Activated T-helper 17 cell treated with anti-CD3 and anti-CD28 coated beads, Interleukin-2, amount 50 U/mL, for 72 hours (primary cell): ENCODE measurements at regions not wholly inside any gene's neighbourhood (a gene's known extent, or its start where the extent isn't known, plus 50 kb on each side); places are given as distances from the start of the nearest gene placed in this dataset.
A peak's percentile ranks its signal among the peaks of the same experiment; 100 is the strongest.

Experiments used
- ATAC-seq: fragments of 150-1000 bp; cut with Tn5 transposase; replicated peaks from 2 replicates; pipeline ENCODE4 v1.10.0; 2021; ENCODE audit warnings: mild to moderate bottlenecking, moderate library complexity
- H3K27ac Mint-ChIP-seq: one replicate; pipeline ENCODE4 v1.8.0; 2022; ENCODE audit warnings: mixed read lengths
- H3K27me3 Mint-ChIP-seq: one replicate; pipeline ENCODE4 v1.8.0; 2022; ENCODE audit warnings: mixed read lengths
- H3K36me3 Mint-ChIP-seq: one replicate; pipeline ENCODE4 v1.8.0; 2022; ENCODE audit warnings: low read depth, mild to moderate bottlenecking, mixed read lengths
- H3K4me1 Mint-ChIP-seq: one replicate; pipeline ENCODE4 v1.8.0; 2022; ENCODE audit warnings: mixed read lengths
- H3K4me3 Mint-ChIP-seq: one replicate; pipeline ENCODE4 v1.8.0; 2022; ENCODE audit warnings: mild to moderate bottlenecking, mixed read lengths
- H3K9me3 Mint-ChIP-seq: one replicate; pipeline ENCODE4 v1.8.0; 2022; ENCODE audit warnings: mixed read lengths

GRCh38 chr5:88666761-88667495, 216.1 kb downstream of the MEF2C start:
- H3K36me3 Mint-ChIP-seq, result peaks cover 19% of the 10 kb centered on the region
- peaks cover 80% of the 10 kb centered on the region for H3K27me3 Mint-ChIP-seq
- H3K4me1 Mint-ChIP-seq, result peaks cover 18% of the 10 kb centered on the region
- H3K27ac Mint-ChIP-seq, result no peak overlapping the region
- H3K9me3 Mint-ChIP-seq, result peaks cover 7% of the 10 kb centered on the region
- ATAC-seq, result no peak
- peak overlapping the region; percentile 86 for H3K4me3 Mint-ChIP-seq

GRCh38 chr5:88665750-88666215, 217.2 kb downstream of the MEF2C start:
- H3K27ac Mint-ChIP-seq, result no peak overlapping the region
- H3K9me3 Mint-ChIP-seq, result peaks cover 7% of the 10 kb centered on the region
- ATAC-seq, result no peak
- peaks cover 80% of the 10 kb centered on the region for H3K27me3 Mint-ChIP-seq
- peaks cover 23% of the 10 kb centered on the region for H3K4me1 Mint-ChIP-seq
- peaks cover 19% of the 10 kb centered on the region for H3K36me3 Mint-ChIP-seq
- peak overlapping the region; percentile 86 for H3K4me3 Mint-ChIP-seq

- peaks cover 78% of the 10 kb centered on the region for H3K27me3 Mint-ChIP-seq
- peaks cover 19% of the 10 kb centered on the region for H3K36me3 Mint-ChIP-seq
These were observed 218.3 kb downstream of the MEF2C start for GRCh38 chr5:88664645-88665044.

GRCh38 chr5:88663793-88664216, 219.2 kb downstream of the MEF2C start:
- peaks cover 7% of the 10 kb centered on the region for H3K9me3 Mint-ChIP-seq
- no peak overlapping the region for H3K4me3 Mint-ChIP-seq
- H3K27ac Mint-ChIP-seq, result no peak overlapping the region
- H3K36me3 Mint-ChIP-seq, result peaks cover 19% of the 10 kb centered on the region
- H3K27me3 Mint-ChIP-seq, result peaks cover 75% of the 10 kb centered on the region
- H3K4me1 Mint-ChIP-seq, result peaks cover 23% of the 10 kb centered on the region
- ATAC-seq, result no peak

More at GRCh38 chr5:88664645-88665044, 218.3 kb downstream of the MEF2C start:
- H3K4me1 Mint-ChIP-seq, result peaks cover 23% of the 10 kb centered on the region
- H3K4me3 Mint-ChIP-seq, result no peak overlapping the region
- H3K27ac Mint-ChIP-seq, result no peak overlapping the region
- no peak for ATAC-seq
- H3K9me3 Mint-ChIP-seq, result peaks cover 7% of the 10 kb centered on the region

GRCh38 chr5:88662846-88663245, 220.1 kb downstream of the MEF2C start:
- no peak for ATAC-seq
- H3K9me3 Mint-ChIP-seq, result peaks cover 7% of the 10 kb centered on the region
- H3K4me3 Mint-ChIP-seq, result no peak overlapping the region
- H3K36me3 Mint-ChIP-seq, result peaks cover 17% of the 10 kb centered on the region
- peaks cover 22% of the 10 kb centered on the region for H3K4me1 Mint-ChIP-seq
- H3K27ac Mint-ChIP-seq, result no peak overlapping the region
- H3K27me3 Mint-ChIP-seq, result peaks cover 72% of the 10 kb centered on the region

DNA sequence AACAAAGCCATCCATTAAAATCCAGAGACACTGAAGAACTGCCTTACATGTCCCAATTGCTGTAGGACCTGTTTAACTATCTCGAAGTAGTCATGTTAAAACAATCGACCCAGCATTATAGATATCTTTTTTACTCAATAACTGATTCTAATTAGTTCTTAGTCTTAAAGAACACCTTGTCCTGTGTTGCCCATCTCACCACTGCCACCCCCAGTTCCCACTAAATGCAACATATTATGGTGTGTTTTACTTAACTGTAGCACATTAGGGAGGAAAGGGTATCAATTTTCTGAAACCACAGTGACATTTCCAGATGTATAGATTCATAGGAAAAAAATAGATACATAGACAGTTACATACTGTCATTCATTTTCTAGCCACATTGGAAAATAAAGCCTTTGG, 221.2 kb downstream of the MEF2C start:
- H3K4me3 Mint-ChIP-seq, result peak overlapping the region; percentile 61
- peaks cover 11% of the 10 kb centered on the region for H3K4me1 Mint-ChIP-seq
- H3K27ac Mint-ChIP-seq, result no peak overlapping the region
- peaks cover 7% of the 10 kb centered on the region for H3K36me3 Mint-ChIP-seq
- peaks cover 7% of the 10 kb centered on the region for H3K9me3 Mint-ChIP-seq
- peaks cover 63% of the 10 kb centered on the region for H3K27me3 Mint-ChIP-seq
- ATAC-seq, result no peak

- Mint-ChIP-seq H3K4me3 (peak overlapping the region; percentile 61), H3K36me3 (peaks cover under 1% of the 10 kb centered on the region), H3K4me1 (peaks cover 5% of the 10 kb centered on the region), H3K27ac (no peak overlapping the region), H3K9me3 (peaks cover 7% of the 10 kb centered on the region), H3K27me3 (peaks cover 59% of the 10 kb centered on the region)
- ATAC-seq, result peak; percentile 42
These were observed 221.8 kb downstream of the MEF2C start for GRCh38 chr5:88660947-88661805.

DNA sequence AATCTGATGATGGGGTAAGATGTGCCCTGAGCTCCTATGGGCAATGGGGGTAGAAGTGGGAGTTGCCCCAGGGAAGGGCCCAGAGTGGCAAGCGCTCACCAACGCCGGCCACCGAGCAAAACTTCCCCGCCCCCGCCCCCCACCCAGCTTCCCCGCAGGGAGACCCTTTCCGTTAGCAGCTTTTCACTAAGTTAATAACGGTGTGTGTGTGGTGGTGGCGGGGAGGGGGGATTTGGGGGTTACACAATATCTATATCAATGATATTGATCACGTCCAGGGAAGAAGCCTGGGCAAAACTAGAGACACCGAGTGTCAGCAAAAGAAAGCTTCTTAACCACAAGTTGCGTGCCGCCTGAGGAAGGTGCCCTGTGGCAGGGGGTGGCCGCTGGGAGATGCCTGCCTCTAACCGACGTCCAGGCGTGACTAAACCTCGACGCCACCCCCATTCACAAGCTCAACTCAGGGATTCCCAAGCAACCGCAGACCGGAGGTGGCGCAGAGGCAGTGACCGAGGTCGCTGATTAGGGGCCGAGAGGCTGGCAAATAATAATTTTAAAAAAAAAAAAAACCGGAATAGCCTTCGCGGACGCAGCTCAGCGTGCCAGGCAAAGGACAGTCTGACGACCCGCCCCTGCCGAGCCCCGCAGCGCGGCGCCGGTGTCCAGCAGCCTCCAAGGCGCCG, 222.6 kb downstream of the MEF2C start:
- Mint-ChIP-seq H3K27ac (no peak overlapping the region), H3K4me3 (peak overlapping the region; percentile 23)
- ATAC-seq, result peak; percentile 11

GRCh38 chr5:88659529-88660263, 223.3 kb downstream of the MEF2C start:
- Mint-ChIP-seq H3K4me1 (peaks cover 4% of the 10 kb centered on the region), H3K27ac (no peak overlapping the region), H3K4me3 (peak overlapping the region; percentile 23), H3K9me3 (peaks cover 7% of the 10 kb centered on the region), H3K27me3 (peaks cover 50% of the 10 kb centered on the region), H3K36me3 (no peaks in the 10 kb centered on the region)
- ATAC-seq, result no peak

More for the DNA sequence above, 222.6 kb downstream of the MEF2C start:
- H3K36me3 Mint-ChIP-seq, result no peaks in the 10 kb centered on the region
- H3K9me3 Mint-ChIP-seq, result peaks cover 7% of the 10 kb centered on the region
- H3K4me1 Mint-ChIP-seq, result peaks cover 4% of the 10 kb centered on the region
- peaks cover 53% of the 10 kb centered on the region for H3K27me3 Mint-ChIP-seq

DNA sequence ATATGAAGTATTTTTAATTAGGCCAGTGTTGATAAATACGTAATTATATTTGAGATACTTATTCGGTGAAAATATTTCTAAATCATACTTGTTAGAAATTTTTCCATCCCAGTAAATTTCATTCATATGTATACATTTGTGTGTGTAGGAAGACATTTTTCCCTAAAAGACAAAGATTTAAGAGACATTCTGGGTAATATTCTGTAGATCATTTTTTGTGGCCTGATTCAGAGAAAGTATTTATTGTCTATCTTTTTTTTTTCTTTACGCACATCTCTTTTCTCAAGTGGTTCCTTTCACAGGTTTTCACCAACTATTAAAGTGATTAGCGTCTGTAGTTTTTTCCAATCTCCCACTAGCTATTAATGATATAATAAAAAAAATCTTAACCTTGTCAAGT, 224.1 kb downstream of the MEF2C start:
- peaks cover 4% of the 10 kb centered on the region for H3K4me1 Mint-ChIP-seq
- H3K27me3 Mint-ChIP-seq, result peaks cover 48% of the 10 kb centered on the region
- no peak overlapping the region for H3K4me3 Mint-ChIP-seq
- no peaks in the 10 kb centered on the region for H3K36me3 Mint-ChIP-seq
- peaks cover 4% of the 10 kb centered on the region for H3K9me3 Mint-ChIP-seq
- no peak overlapping the region for H3K27ac Mint-ChIP-seq
- no peak for ATAC-seq

- H3K4me3 Mint-ChIP-seq, result no peak overlapping the region
- H3K4me1 Mint-ChIP-seq, result peaks cover 4% of the 10 kb centered on the region
- peaks cover 42% of the 10 kb centered on the region for H3K27me3 Mint-ChIP-seq
- H3K36me3 Mint-ChIP-seq, result no peaks in the 10 kb centered on the region
- no peaks in the 10 kb centered on the region for H3K9me3 Mint-ChIP-seq
- no peak for ATAC-seq
- H3K27ac Mint-ChIP-seq, result no peak overlapping the region
These were observed 224.8 kb downstream of the MEF2C start for GRCh38 chr5:88657906-88658775.

GRCh38 chr5:88657136-88657535, 225.8 kb downstream of the MEF2C start:
- Mint-ChIP-seq H3K9me3 (no peaks in the 10 kb centered on the region), H3K27ac (no peak overlapping the region), H3K4me1 (peaks cover 4% of the 10 kb centered on the region), H3K36me3 (no peaks in the 10 kb centered on the region), H3K27me3 (peaks cover 37% of the 10 kb centered on the region), H3K4me3 (no peak overlapping the region)
- no peak for ATAC-seq
